Endothelial cell of umbilical vein (primary cell): ENCODE measurements at regions not wholly inside any gene's neighbourhood (a gene's known extent, or its start where the extent isn't known, plus 50 kb on each side); places are given as distances from the start of the nearest gene placed in this dataset.

Experiments used
- BruUV-seq: library from RNA; stranded (reverse); fragments of 400-500 nt; replicated peaks from 2 replicates; lab custom pipeline; 2021; lab: Mats Ljungman, UMichigan
- CTCF ChIA-PET: fragments of 300-600, 350-600 bp; sonication (Branson Sonifier 250); formaldehyde crosslinking; loops from one replicate; lab custom pipeline; 2021; ENCODE audit warnings: antibody characterized with exemption, inconsistent platforms; lab: Charles Lee
- POLR2A ChIA-PET: fragments of 300-600, 350-600 bp; sonication (Branson Sonifier 250); formaldehyde crosslinking; loops from one replicate; lab custom pipeline; 2021; ENCODE audit warnings: antibody characterized with exemption, inconsistent platforms; lab: Charles Lee
- DNase-seq: peaks from one replicate; pipeline ENCODE4 v3.0.0-alpha.2; 2011; ENCODE audit warnings: low read depth, low spot score
- FAIRE-seq: peaks from 2 replicates; lab custom pipeline; 2011; peaks lifted over from hg19 to GRCh38; lab: Jason Lieb, UNC
- H2AFZ ChIP-seq: 2 replicates; pipeline ENCODE4 v1.6.0; 2012; ENCODE audit warnings: low read depth, low read length, control low read depth, inconsistent platforms
- H3K27ac ChIP-seq: 2 replicates; pipeline ENCODE4 v1.5.1; 2011; ENCODE audit warnings: low read depth, mild to moderate bottlenecking, control low read depth, low read length, moderate library complexity; ENCODE audit not compliant: insufficient read depth
- H3K27me3 ChIP-seq, 2 experiments: 2 replicates each; pipeline versions ENCODE4 v1.6.0 to v1.6.1; 2011; ENCODE audit warnings: low read length in 2 of 2, mixed read lengths in 1 of 2; ENCODE audit not compliant: control insufficient read depth in 2 of 2, insufficient read depth in 2 of 2
- H3K36me3 ChIP-seq, 2 experiments: 2 replicates in 1 of 2; 3 replicates in 1 of 2; pipeline ENCODE4 v1.5.1; 2011; ENCODE audit warnings: low read length in 2 of 2, mild to moderate bottlenecking in 1 of 2, moderate library complexity in 1 of 2; ENCODE audit not compliant: control insufficient read depth in 2 of 2, insufficient read depth in 2 of 2; ENCODE audit errors: extremely low read depth in 1 of 2
- H3K4me1 ChIP-seq: 3 replicates; pipeline ENCODE4 v1.5.1; 2011; ENCODE audit warnings: mild to moderate bottlenecking, low read length; ENCODE audit not compliant: control insufficient read depth, insufficient read depth; ENCODE audit errors: extremely low read depth
- H3K4me2 ChIP-seq: 2 replicates; pipeline ENCODE4 v1.6.1; 2011; ENCODE audit warnings: low read length, control low read depth, mixed read lengths; ENCODE audit not compliant: insufficient read depth
- H3K4me3 ChIP-seq, 3 experiments: fragments of 200-600 bp in 1 of 3; sonication (generic), shearing (Covaris generic) in 1 of 3; replicated peaks in 1 of 3; 2 replicates each; pipeline ENCODE4 v1.5.1; 2011 to 2016; ENCODE audit warnings: control low read depth in 3 of 3, low read length in 3 of 3, mild to moderate bottlenecking in 2 of 3, inconsistent platforms in 1 of 3, low read depth in 1 of 3, moderate library complexity in 1 of 3; ENCODE audit not compliant: insufficient read depth in 1 of 3
- H3K79me2 ChIP-seq: 2 replicates; pipeline ENCODE4 v1.6.0; 2012; ENCODE audit warnings: low read length, inconsistent platforms; ENCODE audit not compliant: control insufficient read depth, insufficient read depth
- H3K9ac ChIP-seq: replicated peaks from 2 replicates; pipeline ENCODE3; 2011; ENCODE audit warnings: low read length, control low read depth; ENCODE audit not compliant: insufficient read depth; ENCODE audit errors: extremely low read depth
- H3K9me1 ChIP-seq: replicated peaks from 3 replicates; pipeline ENCODE4 v1.6.0; 2011; ENCODE audit warnings: mild to moderate bottlenecking, low read length; ENCODE audit not compliant: control insufficient read depth, insufficient read depth; ENCODE audit errors: extremely low read depth
- H3K9me3 ChIP-seq: replicated peaks from 2 replicates; pipeline ENCODE4 v1.5.1; 2012; ENCODE audit warnings: low read length, inconsistent platforms; ENCODE audit not compliant: control insufficient read depth, insufficient read depth
- H4K20me1 ChIP-seq: replicated peaks from 2 replicates; pipeline ENCODE3; 2011; ENCODE audit warnings: mild to moderate bottlenecking, low read length; ENCODE audit not compliant: control insufficient read depth, insufficient read depth; ENCODE audit errors: extremely low read depth
- CTCF ChIP-seq, 2 donors: IDR thresholded peaks; 1 replicate in 1 of 2; 2 replicates in 1 of 2; pipeline ENCODE4 v1.5.1; 2011; ENCODE audit warnings: low read length in 2 of 2, mild to moderate bottlenecking in 2 of 2, moderate library complexity in 2 of 2, control low read depth in 1 of 2, inconsistent platforms in 1 of 2, low read depth in 1 of 2; ENCODE audit not compliant: insufficient read depth in 1 of 2; ENCODE audit errors: extremely low read depth in 1 of 2
- EZH2 ChIP-seq: IDR thresholded peaks from 2 replicates; pipeline ENCODE4 v1.6.1; 2012; ENCODE audit warnings: borderline replicate concordance, low read depth, mild to moderate bottlenecking, moderate library complexity, low read length, inconsistent platforms; ENCODE audit not compliant: severe bottlenecking
- FOS ChIP-seq: IDR thresholded peaks from 2 replicates; pipeline ENCODE4 v1.6.1; 2011; ENCODE audit warnings: mild to moderate bottlenecking, low read length, moderate library complexity, borderline replicate concordance; ENCODE audit not compliant: insufficient read depth
- GATA2 ChIP-seq: IDR thresholded peaks from 2 replicates; pipeline ENCODE4 v1.7.0; 2011; ENCODE audit warnings: low read depth, mild to moderate bottlenecking, moderate library complexity, mixed read lengths, low read length; ENCODE audit not compliant: insufficient read length, insufficient read depth
- JUN ChIP-seq: IDR thresholded peaks from 2 replicates; pipeline ENCODE4 v1.6.1; 2011; ENCODE audit warnings: borderline replicate concordance, low read depth; ENCODE audit not compliant: insufficient read length, insufficient read depth
- MAX ChIP-seq: IDR thresholded peaks from 2 replicates; pipeline ENCODE4 v1.6.1; 2011; ENCODE audit not compliant: insufficient read depth, insufficient read length
- MYC ChIP-seq: IDR thresholded peaks from one replicate; pipeline ENCODE4 v1.6.1; 2011; ENCODE audit warnings: mild to moderate bottlenecking, low read depth, low read length
- POLR2A ChIP-seq: IDR thresholded peaks from 2 replicates; pipeline ENCODE4 v1.6.1; 2012; ENCODE audit warnings: low read depth, mild to moderate bottlenecking, control low read depth, low read length
- POLR2AphosphoS5 ChIP-seq: IDR thresholded peaks from 2 replicates; pipeline ENCODE4 v1.6.1; 2012; ENCODE audit warnings: low read depth, mild to moderate bottlenecking, control low read depth, low read length, moderate library complexity; ENCODE audit not compliant: insufficient read depth
- dilution Hi-C: fragments of 300-500 bp; cut with MboI; formaldehyde crosslinking; loops from one replicate; pipeline ENCODE4 v1.15.0; 2019; ENCODE audit warnings: low sequenced_read_pairs; ENCODE audit not compliant: extremely low pct_ligation_motif_present
- intact Hi-C: fragments of 100-400 bp; cut with micrococcal nuclease; formaldehyde crosslinking; loops from one replicate; pipeline ENCODE4 v1.10.0; 2022

GRCh38 chr10:121025731-121026130 is 174.6 kb downstream of the WDR11 start:
- Histone ChIP-seq H3K9me1 (no peaks in the 10 kb centered on the region), H3K4me3 (no peak overlapping the region), H3K9ac (no peak overlapping the region), H2AFZ (no peak overlapping the region), H3K4me1 (no peaks in the 10 kb centered on the region), H3K79me2 (no peaks in the 10 kb centered on the region), H4K20me1 (no peaks in the 10 kb centered on the region), H3K36me3 (no peaks in the 10 kb centered on the region), H3K9me3 (no peaks in the 10 kb centered on the region), H3K27ac (no peak overlapping the region), H3K27me3 (no peaks in the 10 kb centered on the region), H3K4me2 (no peak overlapping the region)
- TF ChIP-seq GATA2 = no peak
- TF ChIP-seq MYC = no peak
- TF ChIP-seq POLR2A = no peak
- TF ChIP-seq CTCF (IDR thresholded peaks at IDR 0.05; ENCODE audit: extremely low read depth in 1 of 2, insufficient read depth in 1 of 2, low read depth in 1 of 2, low read length in 2 of 2) = no peak
- no peak for TF ChIP-seq JUN
- TF ChIP-seq MAX = no peak
- no peak for TF ChIP-seq FOS
- TF ChIP-seq EZH2 = no peak
- no peak for TF ChIP-seq POLR2AphosphoS5
- DNase-seq (no peak), FAIRE-seq (no peak)
- dilution Hi-C loops = no loop called here
- POLR2A ChIA-PET = no interaction called here
- intact Hi-C loops = no loop called here
- no TSS peak for BruUV-seq
- CTCF ChIA-PET = no interaction called here
